ENCODE measurements at regions not wholly inside any gene's neighbourhood (a gene's known extent, or its start where the extent isn't known, plus 50 kb on each side); places are given as distances from the start of the nearest gene placed in this dataset.
"Not testable (repeated sequence)": the region's sequence is repeated elsewhere in the genome, so short reads cannot be mapped to it uniquely, and the experiment has no call there.

- H3K4me2 ChIP-seq (ENCODE audit: low read length), result no peak overlapping the region
- no peak overlapping the region for H3K27ac ChIP-seq (ENCODE audit: low read depth, low read length)
- H3K36me3 ChIP-seq (ENCODE audit: control insufficient read depth, low read length), result no peaks in the 10 kb centered on the region
- no peaks in the 10 kb centered on the region for H3K9me3 ChIP-seq (ENCODE audit: control insufficient read depth, insufficient read depth, low read length)
- H3K9me2 ChIP-seq (replicated peaks; ENCODE audit: control insufficient read depth, low read length), result no peaks in the 10 kb centered on the region
- H3K4me1 ChIP-seq (ENCODE audit: control insufficient read depth, low read length), result no peaks in the 10 kb centered on the region
- no peaks in the 10 kb centered on the region for H4K20me1 ChIP-seq (ENCODE audit: control insufficient read depth, insufficient read depth, low read depth, low read length)
- H3K4me3 ChIP-seq (ENCODE audit: low read length), result no peak overlapping the region
- H3K79me2 ChIP-seq (ENCODE audit: control insufficient read depth, low read length), result no peaks in the 10 kb centered on the region
- TF ChIP-seq CTCF (IDR thresholded peaks at IDR 0.05; ENCODE audit: low read depth, low read length, poor library complexity, severe bottlenecking) (no peak), EZH2phosphoT487 (IDR thresholded peaks at IDR 0.05; ENCODE audit: borderline replicate concordance, low read length) (no peak)
- no peaks in the 10 kb centered on the region for H3F3A ChIP-seq (ENCODE audit: control insufficient read depth, insufficient read depth)
- H3K27me3 ChIP-seq (ENCODE audit: control insufficient read depth, low read length), result no peaks in the 10 kb centered on the region
Measured at GRCh38 chr15:96869122-96869521, 538.6 kb downstream of the NR2F2 start.

GRCh38 chr15:96869790-96870189, 539.3 kb downstream of the NR2F2 start:
- H3K27me3 ChIP-seq (ENCODE audit: control insufficient read depth, low read length), result no peaks in the 10 kb centered on the region
- H3K27ac ChIP-seq (ENCODE audit: low read depth, low read length), result no peak overlapping the region
- no peaks in the 10 kb centered on the region for H3K79me2 ChIP-seq (ENCODE audit: control insufficient read depth, low read length)
- H3K9me2 ChIP-seq (replicated peaks; ENCODE audit: control insufficient read depth, low read length), result no peaks in the 10 kb centered on the region
- no peaks in the 10 kb centered on the region for H3K36me3 ChIP-seq (ENCODE audit: control insufficient read depth, low read length)
- H3K9me3 ChIP-seq (ENCODE audit: control insufficient read depth, insufficient read depth, low read length), result no peaks in the 10 kb centered on the region
- no peaks in the 10 kb centered on the region for H4K20me1 ChIP-seq (ENCODE audit: control insufficient read depth, insufficient read depth, low read depth, low read length)
- H3K4me3 ChIP-seq (ENCODE audit: low read length), result no peak overlapping the region
- no peak overlapping the region for H3K4me2 ChIP-seq (ENCODE audit: low read length)
- no peaks in the 10 kb centered on the region for H3F3A ChIP-seq (ENCODE audit: control insufficient read depth, insufficient read depth)
- H3K4me1 ChIP-seq (ENCODE audit: control insufficient read depth, low read length), result no peaks in the 10 kb centered on the region
- no peak for TF ChIP-seq CTCF (IDR thresholded peaks at IDR 0.05; ENCODE audit: low read depth, low read length, poor library complexity, severe bottlenecking)
- TF ChIP-seq EZH2phosphoT487 (IDR thresholded peaks at IDR 0.05; ENCODE audit: borderline replicate concordance, low read length), result no peak

- TF ChIP-seq CTCF (IDR thresholded peaks at IDR 0.05; ENCODE audit: low read depth, low read length, poor library complexity, severe bottlenecking) (no peak), EZH2phosphoT487 (IDR thresholded peaks at IDR 0.05; ENCODE audit: borderline replicate concordance, low read length) (no peak)
- H3K79me2 ChIP-seq (ENCODE audit: control insufficient read depth, low read length), result no peaks in the 10 kb centered on the region
- no peaks in the 10 kb centered on the region for H3K36me3 ChIP-seq (ENCODE audit: control insufficient read depth, low read length)
- no peaks in the 10 kb centered on the region for H3K4me1 ChIP-seq (ENCODE audit: control insufficient read depth, low read length)
- no peaks in the 10 kb centered on the region for H3K9me2 ChIP-seq (replicated peaks; ENCODE audit: control insufficient read depth, low read length)
- H3K4me2 ChIP-seq (ENCODE audit: low read length), result no peak overlapping the region
- no peaks in the 10 kb centered on the region for H3K27me3 ChIP-seq (ENCODE audit: control insufficient read depth, low read length)
- H3K4me3 ChIP-seq (ENCODE audit: low read length), result no peak overlapping the region
- no peaks in the 10 kb centered on the region for H3K9me3 ChIP-seq (ENCODE audit: control insufficient read depth, insufficient read depth, low read length)
- H4K20me1 ChIP-seq (ENCODE audit: control insufficient read depth, insufficient read depth, low read depth, low read length), result no peaks in the 10 kb centered on the region
- H3F3A ChIP-seq (ENCODE audit: control insufficient read depth, insufficient read depth), result no peaks in the 10 kb centered on the region
- no peak overlapping the region for H3K27ac ChIP-seq (ENCODE audit: low read depth, low read length)
Measured at GRCh38 chr15:96870580-96870979, 540.1 kb downstream of the NR2F2 start.

GRCh38 chr15:96877442-96877841, 546.9 kb downstream of the NR2F2 start:
- H3K36me3 ChIP-seq (ENCODE audit: control insufficient read depth, low read length); H3K4me3 ChIP-seq (ENCODE audit: low read length); H3K9me2 ChIP-seq (replicated peaks; ENCODE audit: control insufficient read depth, low read length); H3K27me3 ChIP-seq (ENCODE audit: control insufficient read depth, low read length); H3K27ac ChIP-seq (ENCODE audit: low read depth, low read length); H3K4me1 ChIP-seq (ENCODE audit: control insufficient read depth, low read length); H3K4me2 ChIP-seq (ENCODE audit: low read length); H4K20me1 ChIP-seq (ENCODE audit: control insufficient read depth, insufficient read depth, low read depth, low read length); H3F3A ChIP-seq (ENCODE audit: control insufficient read depth, insufficient read depth); H3K79me2 ChIP-seq (ENCODE audit: control insufficient read depth, low read length); H3K9me3 ChIP-seq (ENCODE audit: control insufficient read depth, insufficient read depth, low read length): not testable (repeated sequence)
